HUES48 (cell line): ENCODE measurements at regions not wholly inside any gene's neighbourhood (a gene's known extent, or its start where the extent isn't known, plus 50 kb on each side); places are given as distances from the start of the nearest gene placed in this dataset.

Experiments used
- H3K27ac ChIP-seq: one replicate; pipeline ENCODE4 v1.7.0; 2013; ENCODE audit warnings: low read depth, low read length, inconsistent platforms
- H3K27me3 ChIP-seq: 2 replicates; pipeline ENCODE4 v1.6.1; 2013; ENCODE audit warnings: mild to moderate bottlenecking, low read length; ENCODE audit not compliant: control insufficient read depth, insufficient read depth
- H3K36me3 ChIP-seq: 2 replicates; pipeline ENCODE4 v1.6.1; 2013; ENCODE audit warnings: low read length; ENCODE audit not compliant: control insufficient read depth, insufficient read depth
- H3K4me1 ChIP-seq: 2 replicates; pipeline ENCODE4 v1.6.1; 2013; ENCODE audit warnings: mild to moderate bottlenecking, low read length; ENCODE audit not compliant: control insufficient read depth, insufficient read depth
- H3K4me3 ChIP-seq: 2 replicates; pipeline ENCODE4 v1.5.1; 2013; ENCODE audit warnings: mild to moderate bottlenecking, low read depth, low read length
- H3K9ac ChIP-seq: 2 replicates; pipeline ENCODE4 v1.6.1; 2013; ENCODE audit warnings: mild to moderate bottlenecking, low read depth, low read length, moderate library complexity
- H3K9me3 ChIP-seq: 2 replicates; pipeline ENCODE4 v1.6.1; 2013; ENCODE audit warnings: low read length; ENCODE audit not compliant: control insufficient read depth, insufficient read depth

GRCh38 chr1:220982686-220983085 lies 103.4 kb downstream of the HLX start:
- H3K27me3 ChIP-seq: no peaks in the 10 kb centered on the region
- H3K36me3 ChIP-seq: no peaks in the 10 kb centered on the region
- no peak overlapping the region for H3K9ac ChIP-seq

GRCh38 chr1:220983877-220984635 lies 104.8 kb downstream of the HLX start:
- Histone ChIP-seq H3K9ac (no peak overlapping the region), H3K4me1 (no peaks in the 10 kb centered on the region), H3K36me3 (no peaks in the 10 kb centered on the region), H3K27me3 (no peaks in the 10 kb centered on the region), H3K27ac (no peak overlapping the region), H3K9me3 (no peaks in the 10 kb centered on the region), H3K4me3 (no peak overlapping the region)

More at GRCh38 chr1:220982686-220983085, 103.4 kb downstream of the HLX start:
- Histone ChIP-seq H3K4me1 (no peaks in the 10 kb centered on the region), H3K4me3 (no peak overlapping the region), H3K27ac (no peak overlapping the region), H3K9me3 (no peaks in the 10 kb centered on the region)

- H3K27ac ChIP-seq: no peak overlapping the region
- no peaks in the 10 kb centered on the region for H3K27me3 ChIP-seq
- H3K9me3 ChIP-seq: no peaks in the 10 kb centered on the region
- no peaks in the 10 kb centered on the region for H3K4me1 ChIP-seq
- no peak overlapping the region for H3K4me3 ChIP-seq
- no peak overlapping the region for H3K9ac ChIP-seq
- H3K36me3 ChIP-seq: no peaks in the 10 kb centered on the region
Observed at GRCh38 chr1:220990427-220991339, 111.4 kb downstream of the HLX start.

GRCh38 chr1:220991506-220991905 lies 112.3 kb downstream of the HLX start:
- Histone ChIP-seq H3K9me3 (no peaks in the 10 kb centered on the region), H3K27me3 (no peaks in the 10 kb centered on the region), H3K36me3 (no peaks in the 10 kb centered on the region), H3K27ac (no peak overlapping the region), H3K4me1 (no peaks in the 10 kb centered on the region), H3K9ac (no peak overlapping the region), H3K4me3 (no peak overlapping the region)

GRCh38 chr1:220991959-220992704 lies 112.9 kb downstream of the HLX start:
- no peak overlapping the region for H3K9ac ChIP-seq
- no peaks in the 10 kb centered on the region for H3K4me1 ChIP-seq
- no peaks in the 10 kb centered on the region for H3K27me3 ChIP-seq
- no peaks in the 10 kb centered on the region for H3K9me3 ChIP-seq
- no peak overlapping the region for H3K4me3 ChIP-seq
- H3K27ac ChIP-seq: no peak overlapping the region
- no peaks in the 10 kb centered on the region for H3K36me3 ChIP-seq

GRCh38 chr1:220992705-220993052 lies 113.4 kb downstream of the HLX start:
- H3K27ac ChIP-seq: no peak overlapping the region
- H3K27me3 ChIP-seq: no peaks in the 10 kb centered on the region
- H3K36me3 ChIP-seq: no peaks in the 10 kb centered on the region
- H3K4me3 ChIP-seq: no peak overlapping the region
- H3K4me1 ChIP-seq: no peaks in the 10 kb centered on the region
- H3K9me3 ChIP-seq: no peaks in the 10 kb centered on the region
- no peak overlapping the region for H3K9ac ChIP-seq

- Histone ChIP-seq H3K4me3 (no peak overlapping the region), H3K9me3 (no peaks in the 10 kb centered on the region), H3K27me3 (no peaks in the 10 kb centered on the region), H3K27ac (no peak overlapping the region), H3K9ac (no peak overlapping the region), H3K4me1 (no peaks in the 10 kb centered on the region), H3K36me3 (no peaks in the 10 kb centered on the region)
Observed at GRCh38 chr1:220994671-220995070, 115.4 kb downstream of the HLX start.

GRCh38 chr1:220997791-220998190 lies 118.5 kb downstream of the HLX start:
- H3K27ac ChIP-seq: no peak overlapping the region
- H3K9me3 ChIP-seq: no peaks in the 10 kb centered on the region; the same call in 1 of the 2 replicates
- H3K27me3 ChIP-seq: no peaks in the 10 kb centered on the region
- no peak overlapping the region for H3K4me3 ChIP-seq
- no peaks in the 10 kb centered on the region for H3K36me3 ChIP-seq
- H3K9ac ChIP-seq: no peak overlapping the region
- H3K4me1 ChIP-seq: no peaks in the 10 kb centered on the region

GRCh38 chr1:220999872-221000863 lies 120.9 kb downstream of the HLX start:
- Histone ChIP-seq H3K9me3 (no peaks in the 10 kb centered on the region; the same call in 1 of the 2 replicates), H3K36me3 (no peaks in the 10 kb centered on the region), H3K9ac (no peak overlapping the region), H3K4me1 (no peaks in the 10 kb centered on the region), H3K4me3 (no peak overlapping the region), H3K27ac (no peak overlapping the region), H3K27me3 (no peaks in the 10 kb centered on the region)

GRCh38 chr1:221001167-221001566 lies 121.9 kb downstream of the HLX start:
- Histone ChIP-seq H3K9me3 (no peaks in the 10 kb centered on the region; the same call in 1 of the 2 replicates), H3K9ac (no peak overlapping the region), H3K27ac (no peak overlapping the region), H3K36me3 (no peaks in the 10 kb centered on the region), H3K4me3 (no peak overlapping the region), H3K4me1 (no peaks in the 10 kb centered on the region), H3K27me3 (no peaks in the 10 kb centered on the region)
